H1 (cell line): ENCODE measurements at regions not wholly inside any gene's neighbourhood (a gene's known extent, or its start where the extent isn't known, plus 50 kb on each side); places are given as distances from the start of the nearest gene placed in this dataset.

Source experiments
- CHD2 ChIP-seq: IDR thresholded peaks from 2 replicates; pipeline ENCODE4 v1.6.1; 2012; ENCODE audit warnings: low read length, improper control_type of control experiment
- TF ChIP-seq, protein P1 (sequence below): fragments of 300-600 bp; sonication (generic); IDR thresholded peaks from 2 replicates; pipeline ENCODE4 v1.7.1; 2012; ENCODE audit warnings: low read length, moderate library complexity, mild to moderate bottlenecking, inconsistent platforms; ENCODE audit not compliant: insufficient replicate concordance

DNA sequence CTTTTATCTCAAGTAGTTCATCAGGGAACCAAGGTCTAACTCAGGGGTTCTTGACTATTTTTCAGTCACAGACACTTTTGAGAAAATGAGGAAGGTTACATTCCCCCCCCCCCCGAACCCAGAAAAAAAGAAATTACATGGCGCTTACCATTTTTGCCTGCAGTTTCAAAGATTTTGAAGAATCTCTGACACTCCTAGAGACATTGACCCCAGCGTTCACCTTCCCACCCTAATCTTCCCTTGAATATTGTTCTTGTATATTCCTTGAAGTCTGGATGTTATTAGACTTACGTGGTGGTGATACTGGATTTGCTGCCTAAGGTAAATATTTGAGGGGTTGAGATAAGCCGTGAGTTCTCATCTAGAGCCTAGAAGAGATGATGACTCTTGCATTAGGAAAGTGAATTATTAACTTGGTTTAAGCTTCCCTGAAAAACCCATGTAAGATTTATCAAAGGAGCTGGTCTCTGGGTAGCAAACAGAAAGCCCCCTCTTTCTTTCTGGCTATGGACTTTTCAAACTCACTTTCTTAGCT, 245.7 kb upstream of the FOXK1 start (continued):
- TF ChIP-seq, protein P1, sequence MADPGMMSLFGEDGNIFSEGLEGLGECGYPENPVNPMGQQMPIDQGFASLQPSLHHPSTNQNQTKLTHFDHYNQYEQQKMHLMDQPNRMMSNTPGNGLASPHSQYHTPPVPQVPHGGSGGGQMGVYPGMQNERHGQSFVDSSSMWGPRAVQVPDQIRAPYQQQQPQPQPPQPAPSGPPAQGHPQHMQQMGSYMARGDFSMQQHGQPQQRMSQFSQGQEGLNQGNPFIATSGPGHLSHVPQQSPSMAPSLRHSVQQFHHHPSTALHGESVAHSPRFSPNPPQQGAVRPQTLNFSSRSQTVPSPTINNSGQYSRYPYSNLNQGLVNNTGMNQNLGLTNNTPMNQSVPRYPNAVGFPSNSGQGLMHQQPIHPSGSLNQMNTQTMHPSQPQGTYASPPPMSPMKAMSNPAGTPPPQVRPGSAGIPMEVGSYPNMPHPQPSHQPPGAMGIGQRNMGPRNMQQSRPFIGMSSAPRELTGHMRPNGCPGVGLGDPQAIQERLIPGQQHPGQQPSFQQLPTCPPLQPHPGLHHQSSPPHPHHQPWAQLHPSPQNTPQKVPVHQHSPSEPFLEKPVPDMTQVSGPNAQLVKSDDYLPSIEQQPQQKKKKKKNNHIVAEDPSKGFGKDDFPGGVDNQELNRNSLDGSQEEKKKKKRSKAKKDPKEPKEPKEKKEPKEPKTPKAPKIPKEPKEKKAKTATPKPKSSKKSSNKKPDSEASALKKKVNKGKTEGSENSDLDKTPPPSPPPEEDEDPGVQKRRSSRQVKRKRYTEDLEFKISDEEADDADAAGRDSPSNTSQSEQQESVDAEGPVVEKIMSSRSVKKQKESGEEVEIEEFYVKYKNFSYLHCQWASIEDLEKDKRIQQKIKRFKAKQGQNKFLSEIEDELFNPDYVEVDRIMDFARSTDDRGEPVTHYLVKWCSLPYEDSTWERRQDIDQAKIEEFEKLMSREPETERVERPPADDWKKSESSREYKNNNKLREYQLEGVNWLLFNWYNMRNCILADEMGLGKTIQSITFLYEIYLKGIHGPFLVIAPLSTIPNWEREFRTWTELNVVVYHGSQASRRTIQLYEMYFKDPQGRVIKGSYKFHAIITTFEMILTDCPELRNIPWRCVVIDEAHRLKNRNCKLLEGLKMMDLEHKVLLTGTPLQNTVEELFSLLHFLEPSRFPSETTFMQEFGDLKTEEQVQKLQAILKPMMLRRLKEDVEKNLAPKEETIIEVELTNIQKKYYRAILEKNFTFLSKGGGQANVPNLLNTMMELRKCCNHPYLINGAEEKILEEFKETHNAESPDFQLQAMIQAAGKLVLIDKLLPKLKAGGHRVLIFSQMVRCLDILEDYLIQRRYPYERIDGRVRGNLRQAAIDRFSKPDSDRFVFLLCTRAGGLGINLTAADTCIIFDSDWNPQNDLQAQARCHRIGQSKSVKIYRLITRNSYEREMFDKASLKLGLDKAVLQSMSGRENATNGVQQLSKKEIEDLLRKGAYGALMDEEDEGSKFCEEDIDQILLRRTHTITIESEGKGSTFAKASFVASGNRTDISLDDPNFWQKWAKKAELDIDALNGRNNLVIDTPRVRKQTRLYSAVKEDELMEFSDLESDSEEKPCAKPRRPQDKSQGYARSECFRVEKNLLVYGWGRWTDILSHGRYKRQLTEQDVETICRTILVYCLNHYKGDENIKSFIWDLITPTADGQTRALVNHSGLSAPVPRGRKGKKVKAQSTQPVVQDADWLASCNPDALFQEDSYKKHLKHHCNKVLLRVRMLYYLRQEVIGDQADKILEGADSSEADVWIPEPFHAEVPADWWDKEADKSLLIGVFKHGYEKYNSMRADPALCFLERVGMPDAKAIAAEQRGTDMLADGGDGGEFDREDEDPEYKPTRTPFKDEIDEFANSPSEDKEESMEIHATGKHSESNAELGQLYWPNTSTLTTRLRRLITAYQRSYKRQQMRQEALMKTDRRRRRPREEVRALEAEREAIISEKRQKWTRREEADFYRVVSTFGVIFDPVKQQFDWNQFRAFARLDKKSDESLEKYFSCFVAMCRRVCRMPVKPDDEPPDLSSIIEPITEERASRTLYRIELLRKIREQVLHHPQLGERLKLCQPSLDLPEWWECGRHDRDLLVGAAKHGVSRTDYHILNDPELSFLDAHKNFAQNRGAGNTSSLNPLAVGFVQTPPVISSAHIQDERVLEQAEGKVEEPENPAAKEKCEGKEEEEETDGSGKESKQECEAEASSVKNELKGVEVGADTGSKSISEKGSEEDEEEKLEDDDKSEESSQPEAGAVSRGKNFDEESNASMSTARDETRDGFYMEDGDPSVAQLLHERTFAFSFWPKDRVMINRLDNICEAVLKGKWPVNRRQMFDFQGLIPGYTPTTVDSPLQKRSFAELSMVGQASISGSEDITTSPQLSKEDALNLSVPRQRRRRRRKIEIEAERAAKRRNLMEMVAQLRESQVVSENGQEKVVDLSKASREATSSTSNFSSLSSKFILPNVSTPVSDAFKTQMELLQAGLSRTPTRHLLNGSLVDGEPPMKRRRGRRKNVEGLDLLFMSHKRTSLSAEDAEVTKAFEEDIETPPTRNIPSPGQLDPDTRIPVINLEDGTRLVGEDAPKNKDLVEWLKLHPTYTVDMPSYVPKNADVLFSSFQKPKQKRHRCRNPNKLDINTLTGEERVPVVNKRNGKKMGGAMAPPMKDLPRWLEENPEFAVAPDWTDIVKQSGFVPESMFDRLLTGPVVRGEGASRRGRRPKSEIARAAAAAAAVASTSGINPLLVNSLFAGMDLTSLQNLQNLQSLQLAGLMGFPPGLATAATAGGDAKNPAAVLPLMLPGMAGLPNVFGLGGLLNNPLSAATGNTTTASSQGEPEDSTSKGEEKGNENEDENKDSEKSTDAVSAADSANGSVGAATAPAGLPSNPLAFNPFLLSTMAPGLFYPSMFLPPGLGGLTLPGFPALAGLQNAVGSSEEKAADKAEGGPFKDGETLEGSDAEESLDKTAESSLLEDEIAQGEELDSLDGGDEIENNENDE = no peak
- TF ChIP-seq CHD2 = no peak
